NCI-H82 treated with DMSO at 0.1 percent for 48 hours (cell line): ENCODE measurements at regions not wholly inside any gene's neighbourhood (a gene's known extent, or its start where the extent isn't known, plus 50 kb on each side); places are given as distances from the start of the nearest gene placed in this dataset.
"Not testable (repeated sequence)": the region's sequence is repeated elsewhere in the genome, so short reads cannot be mapped to it uniquely, and the experiment has no call there.

Experiments
- DNase-seq: peaks from one replicate; lab custom pipeline; 2025; ENCODE audit not compliant: unreplicated experiment; lab: John Stamatoyannopoulos, UW

DNA sequence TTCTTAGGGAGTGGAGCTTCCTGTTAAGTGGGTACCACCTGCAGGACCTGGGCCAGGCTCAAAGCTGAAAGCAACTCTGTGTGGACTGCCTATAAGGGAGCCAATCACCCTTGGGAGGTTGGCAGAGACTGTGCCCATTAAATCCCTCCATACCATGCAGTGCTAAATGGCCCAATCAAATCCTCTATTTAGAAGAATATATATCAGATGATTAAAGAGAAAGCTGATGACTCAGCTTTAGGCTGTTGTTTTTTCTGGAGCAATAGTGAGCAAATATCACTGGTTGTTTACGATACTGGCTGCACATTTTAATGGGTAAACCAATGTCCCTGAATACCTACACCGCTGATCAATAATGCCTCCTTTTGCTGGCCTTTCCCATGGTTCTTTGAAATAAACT, 101.3 kb downstream of the TMX1 start:
- no peak for DNase-seq

DNA sequence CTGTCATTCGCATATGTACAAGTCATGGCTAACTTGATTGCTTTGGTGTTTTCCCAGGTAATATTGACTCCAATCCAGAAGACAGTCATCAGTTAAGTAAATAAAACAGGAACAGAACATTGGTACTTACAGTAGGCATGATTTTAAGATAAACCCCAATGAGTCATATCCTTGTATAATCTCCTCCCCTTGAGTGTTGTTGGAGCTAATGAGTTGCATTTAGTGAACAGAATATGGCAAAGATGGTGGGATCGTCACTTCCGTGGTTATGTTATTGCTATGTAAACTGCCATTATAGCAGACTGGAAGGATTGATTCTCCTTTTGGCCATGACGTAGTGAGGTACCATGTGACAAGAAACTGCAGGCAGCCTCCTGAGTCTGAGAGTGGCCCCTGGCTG, 102.2 kb downstream of the TMX1 start:
- DNase-seq: no peak

DNA sequence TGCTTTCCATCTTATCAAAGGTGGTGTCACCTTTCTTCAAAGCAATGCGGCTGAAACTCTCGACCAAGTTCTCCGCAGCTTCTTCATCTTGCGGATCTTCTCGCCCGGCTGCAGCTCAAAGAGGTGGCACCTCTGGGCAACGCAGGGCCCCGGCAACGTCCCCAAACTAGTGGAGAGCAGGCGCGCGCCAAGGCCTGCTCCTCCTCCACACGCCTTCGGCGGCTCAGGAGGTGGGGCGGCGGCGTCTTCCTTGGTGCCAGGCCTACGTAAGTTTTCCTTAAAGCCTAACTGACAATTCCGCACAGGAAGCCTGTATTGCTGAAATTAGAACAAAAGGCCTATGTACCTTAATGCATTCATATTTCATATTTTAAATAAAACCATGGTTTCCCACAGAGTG, 112.0 kb downstream of the TMX1 start:
- DNase-seq: no peak

DNA sequence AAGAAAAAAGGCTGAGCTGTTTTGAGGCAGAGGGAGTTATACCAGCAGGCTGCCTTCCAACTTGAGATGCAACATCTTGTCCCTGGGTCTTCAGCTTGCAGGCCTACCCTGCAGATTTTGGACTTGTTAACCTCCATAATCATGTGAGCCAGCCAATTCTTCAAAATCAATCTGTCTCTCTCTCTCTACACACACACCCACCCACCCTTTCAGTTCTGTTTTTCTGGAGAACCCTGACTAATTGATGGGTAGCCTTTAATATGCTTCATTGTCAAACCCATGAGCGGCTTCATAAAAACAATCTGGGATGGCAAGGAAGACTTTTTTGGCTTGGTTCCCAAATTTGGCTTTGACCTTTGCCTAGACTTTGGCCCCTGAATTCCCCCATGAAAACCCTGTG, 113.9 kb downstream of the TMX1 start:
- DNase-seq: no peak

DNA sequence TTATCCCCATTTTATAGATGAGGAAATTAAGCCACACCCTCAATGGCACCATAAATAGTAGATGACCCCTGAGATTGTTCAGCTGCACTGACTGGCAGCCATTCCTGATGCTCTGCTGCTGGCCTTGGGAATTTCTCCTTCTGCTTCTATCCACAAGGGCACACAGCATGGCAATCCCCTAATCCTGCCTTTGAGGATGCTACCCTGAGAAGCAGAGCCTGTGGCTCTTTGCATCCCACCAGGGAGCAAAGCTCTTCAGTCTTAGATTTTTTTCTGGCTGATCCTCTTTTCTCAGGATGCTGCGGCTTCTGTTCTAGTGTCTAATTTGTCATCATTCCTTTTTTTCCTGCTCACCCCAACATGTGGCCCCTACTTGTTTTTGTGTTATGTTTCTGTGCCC, 114.8 kb downstream of the TMX1 start:
- DNase-seq: no peak

DNA sequence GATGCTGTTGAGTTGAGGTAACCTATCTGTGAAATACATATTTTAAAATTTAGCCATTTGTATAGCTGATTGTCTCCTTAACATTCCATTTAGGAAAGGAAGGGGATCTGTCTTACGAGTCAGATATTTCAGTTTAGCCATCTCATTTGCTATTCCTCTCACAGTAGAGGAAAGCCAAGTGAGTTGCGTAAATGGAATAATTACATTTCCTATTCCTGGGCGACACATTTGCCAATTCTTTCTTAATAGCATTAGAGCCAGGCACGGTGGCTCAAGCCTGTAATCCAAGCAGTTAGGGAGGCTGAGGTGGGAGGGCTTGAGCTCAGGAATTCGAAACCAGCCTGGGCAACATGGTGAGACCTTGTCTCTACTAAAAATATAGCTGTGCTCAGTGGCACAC, 116.3 kb downstream of the TMX1 start:
- DNase-seq: peak; percentile 26

DNA sequence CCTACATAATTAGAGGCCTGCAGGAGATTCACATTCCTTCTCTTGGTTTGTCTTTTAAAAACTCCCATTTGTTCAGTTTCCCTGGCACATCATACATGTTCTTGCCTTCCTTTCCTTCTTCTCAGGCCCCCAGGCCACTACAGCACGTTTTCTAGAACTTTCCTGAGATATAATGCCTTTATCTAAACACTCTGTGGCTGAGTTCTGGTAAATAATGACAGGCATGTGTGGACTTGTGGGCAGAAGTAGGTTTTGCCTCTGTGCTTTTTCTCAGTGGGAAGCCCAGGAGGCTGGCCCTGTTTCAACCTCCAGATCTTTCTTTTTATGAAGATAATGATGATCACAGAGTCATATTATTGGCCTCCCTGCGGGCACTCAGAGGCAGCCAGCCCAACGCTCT, 117.2 kb downstream of the TMX1 start:
- DNase-seq: no peak

DNA sequence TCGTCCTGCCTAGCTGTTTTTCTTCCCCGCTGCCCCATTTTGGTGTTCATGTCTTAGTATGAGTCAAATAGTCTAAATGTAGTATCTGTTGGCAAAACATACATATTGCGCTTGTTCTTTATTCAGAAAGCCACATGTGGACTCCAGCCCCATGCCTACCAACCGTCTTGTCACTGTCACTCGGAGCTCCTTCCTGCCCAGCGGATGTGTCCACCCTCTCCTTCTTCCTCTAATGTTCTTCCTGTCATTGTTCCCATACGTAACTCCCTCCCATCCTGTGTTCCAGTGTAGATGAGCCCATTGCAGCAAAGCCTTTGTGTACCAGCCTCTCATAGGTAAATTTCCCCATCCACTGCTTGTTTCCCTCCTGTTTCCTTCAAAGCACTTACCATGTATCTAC, 120.5 kb downstream of the TMX1 start:
- DNase-seq: no peak

DNA sequence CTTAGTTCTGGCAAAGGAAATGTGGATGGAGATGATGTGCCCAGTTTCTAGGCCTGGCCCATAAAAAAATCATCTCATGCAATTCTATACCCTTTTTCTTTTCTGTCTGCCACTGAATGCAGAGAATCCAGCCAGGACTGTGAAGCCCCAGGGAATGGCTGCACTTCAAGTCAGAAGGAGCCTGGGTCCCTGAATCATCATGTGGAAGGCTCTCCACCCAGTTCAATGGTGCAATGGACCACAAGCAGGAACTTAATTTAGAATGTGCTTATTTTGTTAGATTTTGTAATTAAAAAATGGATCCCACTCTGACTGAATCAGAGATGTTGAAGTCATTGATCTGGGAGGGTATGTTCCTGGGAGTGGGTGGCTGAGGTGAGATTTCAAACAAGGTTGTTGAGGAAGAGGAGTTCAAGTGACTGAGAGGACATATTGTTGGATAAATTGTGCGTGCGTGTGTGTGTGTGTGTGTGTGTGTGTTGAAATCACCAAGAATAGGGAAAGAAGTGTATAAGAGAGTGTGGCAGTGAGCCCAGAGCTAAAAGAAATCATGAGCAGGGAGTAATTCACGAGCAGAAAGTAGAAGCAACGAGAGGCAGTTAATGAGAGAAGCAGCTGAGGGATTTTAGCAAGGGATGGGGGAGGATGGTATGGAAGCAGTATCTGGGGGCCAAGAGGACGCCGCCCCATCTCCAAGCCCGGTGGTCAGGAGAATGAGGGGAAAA, 125.4 kb downstream of the TMX1 start:
- DNase-seq: no peak

DNA sequence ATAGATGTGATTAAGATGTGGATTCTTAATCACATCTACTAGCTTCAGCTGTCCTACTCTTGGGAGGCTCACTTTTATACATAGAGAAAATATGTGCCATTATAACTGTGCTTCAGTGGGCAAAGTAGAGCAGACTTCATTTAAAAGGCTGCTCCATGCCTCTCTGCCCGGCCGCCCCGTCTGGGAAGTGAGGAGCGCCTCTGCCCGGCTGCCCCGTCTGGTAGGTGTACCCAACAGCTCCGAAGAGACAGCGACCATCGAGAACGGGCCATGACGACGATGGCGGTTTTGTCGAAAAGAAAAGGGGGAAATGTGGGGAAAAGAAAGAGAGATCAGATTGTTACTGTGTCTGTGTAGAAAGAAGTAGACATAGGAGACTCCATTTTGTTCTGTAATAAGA, 126.4 kb downstream of the TMX1 start:
- not testable (repeated sequence) for DNase-seq

DNA sequence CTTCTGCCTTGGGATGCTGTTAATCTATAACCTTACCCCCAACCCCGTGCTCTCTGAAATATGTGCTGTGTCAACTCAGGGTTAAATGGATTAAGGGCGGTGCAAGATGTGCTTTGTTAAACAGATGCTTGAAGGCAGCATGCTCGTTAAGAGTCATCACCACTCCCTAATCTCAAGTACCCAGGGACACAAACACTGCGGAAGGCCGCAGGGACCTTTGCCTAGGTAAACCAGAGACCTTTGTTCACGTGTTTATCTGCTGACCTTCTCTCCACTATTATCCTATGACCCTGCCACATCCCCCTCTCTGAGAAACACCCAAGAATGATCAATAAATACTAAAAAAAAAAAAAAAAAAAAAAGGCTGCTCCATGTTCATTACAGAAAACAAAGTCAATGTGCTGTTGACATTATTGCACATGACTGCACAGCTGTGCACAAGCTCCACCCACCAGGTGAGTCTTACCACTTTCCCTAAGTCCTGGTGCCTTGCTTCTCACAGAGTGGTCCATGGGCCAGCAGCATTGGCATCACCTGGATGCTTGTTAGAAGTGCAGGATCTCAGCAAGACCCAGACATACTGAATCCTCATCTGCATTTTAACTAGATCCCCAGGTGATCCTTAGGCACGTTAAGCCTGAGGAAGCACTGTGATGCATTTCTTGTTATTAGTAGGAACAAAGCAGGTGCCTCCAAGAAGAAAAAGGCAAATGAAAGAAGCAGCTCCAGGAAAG, 127.0 kb downstream of the TMX1 start:
- not testable (repeated sequence) for DNase-seq

DNA sequence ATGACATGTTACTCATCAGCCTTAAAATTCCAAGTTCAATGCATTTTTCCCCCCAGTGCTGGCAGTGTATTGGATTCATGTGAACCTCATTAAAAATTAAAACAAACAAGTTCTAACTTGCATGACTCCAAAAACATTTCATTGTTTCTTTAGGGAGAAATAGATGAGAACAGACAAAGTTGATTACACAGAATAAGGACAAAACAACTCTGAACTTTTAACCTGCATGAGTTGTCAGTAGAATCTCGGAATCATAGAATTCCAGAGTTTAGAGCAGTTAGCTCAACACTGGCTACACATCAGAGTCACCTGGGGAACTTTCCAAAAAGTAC, 127.5 kb downstream of the TMX1 start:
- DNase-seq: no peak

DNA sequence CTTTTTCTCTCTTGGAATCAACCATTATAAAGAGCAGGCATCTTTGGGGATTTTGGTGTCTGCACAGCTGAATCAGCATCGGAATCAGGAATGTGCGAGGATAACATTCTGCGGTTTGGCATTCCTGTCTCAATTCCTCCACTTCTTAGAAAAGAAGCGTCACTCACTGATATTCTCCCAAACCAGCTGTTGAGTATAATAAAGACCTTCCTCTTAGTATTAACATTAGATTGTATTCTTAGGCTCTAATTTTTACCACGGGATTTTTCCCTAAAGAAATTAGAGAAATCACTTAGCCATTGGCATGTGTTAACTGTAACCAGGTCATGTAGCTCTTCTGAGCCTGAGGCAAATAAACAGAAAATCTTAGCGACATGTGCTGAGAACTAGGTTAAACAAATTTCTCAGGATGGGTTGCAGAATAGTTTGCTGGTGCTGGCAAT, 128.7 kb downstream of the TMX1 start:
- DNase-seq: no peak

DNA sequence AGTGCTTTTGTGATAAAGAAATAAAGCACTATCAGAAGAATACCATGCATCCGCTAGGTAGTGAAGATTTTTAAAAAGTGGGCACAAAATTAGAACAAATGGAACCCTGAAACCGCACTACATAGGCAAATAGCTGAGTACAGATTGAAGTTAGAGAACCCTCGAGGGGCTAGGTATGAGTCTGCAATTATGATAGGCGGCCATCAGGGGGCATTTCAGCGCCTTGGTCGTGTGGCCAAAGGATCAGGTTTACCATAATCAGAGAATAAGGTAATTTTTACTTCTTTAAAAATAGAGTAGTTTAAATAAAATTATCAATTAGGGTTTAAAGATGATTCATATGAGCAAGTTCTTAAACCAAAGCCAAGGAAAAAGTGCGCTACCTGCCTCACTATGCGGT, 129.8 kb downstream of the TMX1 start:
- no peak for DNase-seq

DNA sequence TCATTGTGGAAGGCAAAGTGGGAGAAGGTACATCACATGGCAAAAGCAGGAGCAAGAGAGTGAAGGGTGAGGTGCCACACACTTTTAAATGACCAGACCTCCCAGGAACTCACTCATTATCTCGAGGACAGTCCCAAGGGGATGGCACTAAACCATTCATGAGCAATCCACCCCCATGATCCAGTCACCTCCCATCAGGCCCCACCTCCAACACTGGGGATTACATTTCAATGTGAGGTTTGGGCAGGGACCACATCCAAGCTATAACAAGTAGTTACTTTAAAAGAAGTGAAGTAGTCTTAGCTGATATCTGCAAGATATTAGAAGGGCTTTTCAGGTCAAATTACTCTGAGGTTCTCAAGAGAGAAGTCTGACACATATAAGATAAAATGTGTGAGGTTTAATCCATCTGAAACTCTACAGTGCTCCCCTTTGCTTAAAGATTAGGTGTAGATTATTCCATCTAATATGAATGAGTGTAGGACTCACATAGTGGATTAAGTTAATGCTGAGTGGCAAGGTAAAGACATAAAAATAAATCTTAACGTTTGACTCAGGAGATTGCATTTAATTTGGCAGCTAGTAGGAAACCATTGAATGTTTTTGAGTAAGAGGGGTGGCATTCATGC, 130.8 kb downstream of the TMX1 start:
- DNase-seq: peak; percentile 12

DNA sequence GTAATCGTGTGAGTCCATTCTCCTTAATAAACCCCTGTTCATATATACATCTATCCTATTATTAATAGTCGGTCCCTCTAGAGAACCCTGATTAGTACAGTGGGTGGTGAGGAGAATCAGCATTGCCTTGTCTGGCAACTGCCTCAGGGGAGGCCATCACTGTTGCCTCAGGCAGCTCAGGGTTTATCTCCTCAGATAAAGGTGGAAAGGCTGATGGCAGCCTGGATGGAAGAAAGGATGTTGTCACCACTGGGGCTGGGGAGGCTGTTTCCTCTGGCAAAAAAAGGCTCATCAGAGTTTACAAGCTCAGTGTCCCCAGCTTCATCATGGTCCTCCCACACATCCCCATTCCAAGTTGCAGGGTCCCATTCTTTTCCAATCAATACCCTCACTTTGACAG, 137.1 kb downstream of the TMX1 start:
- DNase-seq: not testable (repeated sequence)

DNA sequence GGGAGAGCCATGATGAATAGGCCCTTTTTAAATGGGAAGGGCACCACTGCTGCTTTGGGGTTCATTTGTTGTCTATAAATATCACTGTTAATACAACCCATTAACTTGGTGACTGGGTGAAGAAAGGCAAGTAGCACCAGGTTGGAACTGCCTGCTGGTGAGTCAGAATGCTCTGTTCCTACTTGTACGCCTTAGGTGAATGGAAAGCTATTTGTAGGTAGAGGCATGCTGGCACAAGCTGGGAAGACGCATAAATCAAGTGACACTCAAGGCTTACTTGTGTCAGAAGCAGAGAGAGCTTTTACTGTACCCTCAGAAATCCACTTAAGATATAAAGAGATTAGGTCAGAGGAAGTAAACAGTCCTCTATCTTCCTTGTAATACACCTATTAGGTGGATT, 142.5 kb downstream of the TMX1 start:
- peak; percentile 84 for DNase-seq

DNA sequence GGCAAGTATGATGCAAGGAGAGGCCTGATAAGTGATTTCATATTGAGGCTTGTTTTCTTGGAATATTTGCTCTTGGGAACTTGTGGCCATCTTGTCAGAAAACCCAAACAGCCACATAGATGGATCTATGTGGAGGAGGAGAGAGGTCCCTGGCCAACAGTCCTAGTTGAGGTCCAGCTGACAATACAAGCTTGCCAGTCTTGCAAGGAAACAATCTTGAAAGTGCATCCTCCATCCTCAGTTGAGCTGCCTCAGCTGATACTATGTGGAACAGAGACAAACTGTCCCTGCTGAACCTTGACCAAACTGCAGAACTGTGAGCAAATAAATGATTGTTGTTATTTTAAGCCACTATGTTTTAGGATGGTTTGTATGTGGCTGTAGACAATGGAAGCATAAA, 146.4 kb downstream of the TMX1 start:
- no peak for DNase-seq

DNA sequence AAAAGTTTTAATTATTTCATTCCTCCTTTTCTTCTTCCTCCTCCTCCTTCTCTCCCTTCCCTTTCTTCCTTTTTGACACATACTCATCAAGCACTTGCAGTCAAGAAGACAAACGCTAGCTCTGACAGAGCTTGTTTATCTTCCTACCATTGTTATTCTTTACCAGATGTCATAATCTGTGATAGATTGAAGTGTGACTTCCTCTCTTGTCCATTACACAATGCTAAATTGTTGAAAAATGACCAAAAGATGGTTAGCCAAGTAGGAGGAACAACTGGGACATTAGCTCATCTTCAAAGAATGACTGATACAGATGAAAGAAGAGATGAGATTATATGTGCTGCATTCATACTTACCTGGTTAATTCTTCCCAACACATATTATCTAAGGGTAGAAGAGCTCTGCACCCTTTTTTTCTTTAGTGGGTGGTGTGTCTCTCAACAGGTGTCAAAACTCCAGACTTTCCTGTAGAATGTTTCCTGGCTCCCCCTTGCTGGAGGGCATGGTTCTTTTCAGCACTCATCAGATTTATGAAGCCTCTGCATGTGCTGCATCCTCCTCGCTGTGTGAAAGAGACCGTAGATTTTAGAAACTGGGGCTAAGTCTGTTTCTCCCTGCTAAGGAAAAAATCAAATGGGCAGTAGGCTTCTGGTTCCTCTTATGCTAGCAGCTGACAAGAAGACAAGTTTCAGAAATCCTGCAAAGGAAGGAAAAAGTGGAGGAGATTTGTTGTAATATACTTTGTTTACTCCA, 147.1 kb downstream of the TMX1 start:
- DNase-seq: no peak

DNA sequence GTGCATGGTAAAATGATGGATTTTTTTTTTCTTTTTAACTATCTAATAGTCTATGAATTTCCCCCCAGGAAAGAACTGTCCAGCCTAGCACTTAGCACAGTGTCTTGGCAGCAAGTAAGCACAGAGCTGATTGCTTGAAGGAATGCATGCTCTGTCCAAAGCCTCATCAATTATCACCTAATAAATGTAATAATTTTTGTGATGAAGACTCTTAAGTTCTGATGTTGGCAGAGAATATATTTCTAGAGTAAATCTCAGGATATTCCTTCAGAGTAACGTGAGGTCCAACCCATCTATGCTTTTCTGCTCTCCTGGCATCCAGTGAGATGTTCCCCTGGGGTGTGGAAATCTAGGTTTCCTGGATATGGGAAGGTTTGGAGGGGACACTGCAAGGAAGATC, 152.4 kb downstream of the TMX1 start:
- no peak for DNase-seq

DNA sequence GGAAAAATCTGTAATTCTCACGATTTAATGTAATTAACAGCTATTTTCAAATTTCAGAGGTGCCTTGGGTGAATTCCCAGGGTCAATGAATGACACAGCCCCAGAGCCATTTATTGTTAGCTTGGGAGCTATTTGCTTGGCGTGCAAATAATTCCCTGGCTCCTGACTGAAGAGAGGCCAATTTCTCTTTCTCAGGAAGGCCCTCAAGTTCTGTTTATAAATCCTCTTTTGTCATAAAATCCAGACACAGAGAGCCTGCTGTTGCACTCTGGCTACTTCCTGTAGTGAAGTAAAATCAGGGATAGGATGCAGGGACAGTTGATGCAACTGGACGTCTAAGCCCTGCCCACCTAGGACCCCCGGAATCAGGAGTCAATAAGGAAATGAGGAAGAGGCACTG, 154.3 kb downstream of the TMX1 start:
- no peak for DNase-seq

DNA sequence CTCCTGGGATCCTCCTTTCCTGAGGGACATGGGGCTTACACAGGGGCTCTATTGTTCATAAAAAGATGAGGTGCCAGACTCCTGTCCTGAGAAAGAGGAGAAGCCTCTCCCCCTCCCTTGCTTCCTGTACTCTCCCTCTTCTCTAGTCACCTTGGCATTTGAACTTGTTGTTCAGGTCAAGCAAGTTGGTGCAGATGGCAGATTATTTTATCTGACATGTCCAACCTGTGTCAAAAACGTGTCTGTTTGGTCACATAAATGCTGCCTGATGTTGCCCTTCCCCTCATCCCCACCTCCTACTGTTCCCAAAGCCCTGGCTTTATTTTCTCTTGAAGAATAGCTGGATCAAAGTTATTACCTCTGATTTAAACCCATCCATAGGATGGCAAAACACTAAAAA, 154.8 kb downstream of the TMX1 start:
- no peak for DNase-seq
